HepG2 (cell line): ENCODE measurements at regions not wholly inside any gene's neighbourhood (a gene's known extent, or its start where the extent isn't known, plus 50 kb on each side); places are given as distances from the start of the nearest gene placed in this dataset.

ENCODE experiments used
- DR1 ChIP-seq: sonication (generic); formaldehyde crosslinking; IDR thresholded peaks from 2 replicates; pipeline ENCODE4 v1.8.0; 2021; ENCODE audit warnings: mild to moderate bottlenecking, missing genetic modification reagents, inconsistent platforms
- HES4 ChIP-seq: sonication (generic); formaldehyde crosslinking; IDR thresholded peaks from 2 replicates; pipeline ENCODE4 v1.9.0; 2021; ENCODE audit warnings: mild to moderate bottlenecking, missing genetic modification reagents, borderline replicate concordance
- IKZF5 ChIP-seq: IDR thresholded peaks from 2 replicates; pipeline ENCODE4 v1.6.1; 2018; ENCODE audit warnings: missing genetic modification reagents, mild to moderate bottlenecking, missing compliant biosample characterization
- KAT8 ChIP-seq: IDR thresholded peaks from 2 replicates; pipeline ENCODE4 v1.6.1; 2016; ENCODE audit warnings: missing genetic modification reagents, missing compliant biosample characterization
- KLF11 ChIP-seq: IDR thresholded peaks from 2 replicates; pipeline ENCODE4 v1.6.1; 2016; ENCODE audit warnings: missing compliant biosample characterization
- SMAD1 ChIP-seq: sonication (generic); formaldehyde crosslinking; IDR thresholded peaks from 2 replicates; pipeline ENCODE4 v1.4.0; 2020; ENCODE audit warnings: missing genetic modification reagents, low read depth, mild to moderate bottlenecking, borderline replicate concordance
- THYN1 ChIP-seq: sonication (generic); formaldehyde crosslinking; IDR thresholded peaks from 2 replicates; pipeline ENCODE4 v1.8.1; 2023; ENCODE audit warnings: low read depth, mild to moderate bottlenecking, moderate library complexity, missing genetic modification reagents, borderline replicate concordance
- ZFP1 ChIP-seq: IDR thresholded peaks from 2 replicates; pipeline ENCODE4 v1.6.1; 2016
- ZNF18 ChIP-seq: sonication (generic); formaldehyde crosslinking; IDR thresholded peaks from 2 replicates; pipeline ENCODE4 v1.8.0; 2022; ENCODE audit warnings: mild to moderate bottlenecking, missing genetic modification reagents; ENCODE audit not compliant: insufficient replicate concordance
- ZNF33A ChIP-seq: sonication (generic); formaldehyde crosslinking; IDR thresholded peaks from 2 replicates; pipeline ENCODE4 v1.5.1; 2020; ENCODE audit warnings: missing genetic modification reagents, mild to moderate bottlenecking, moderate library complexity, borderline replicate concordance
- ZNF841 ChIP-seq: sonication (generic); formaldehyde crosslinking; IDR thresholded peaks from 2 replicates; pipeline ENCODE4 v1.8.1; 2023; ENCODE audit warnings: missing genetic modification reagents, borderline replicate concordance
- TF ChIP-seq, protein P1 (sequence below): sonication (generic); formaldehyde crosslinking; conservative IDR thresholded peaks from 2 replicates; pipeline ENCODE4 v1.4.0; 2020; ENCODE audit warnings: missing genetic modification reagents
- TF ChIP-seq, protein P2 (sequence below): sonication (generic); formaldehyde crosslinking; IDR thresholded peaks from 2 replicates; pipeline ENCODE4; 2020; ENCODE audit warnings: missing genetic modification reagents, mild to moderate bottlenecking, borderline replicate concordance
- TF ChIP-seq, protein P3 (sequence below): sonication (generic); formaldehyde crosslinking; IDR thresholded peaks from 2 replicates; pipeline ENCODE4 v1.5.0; 2020; ENCODE audit warnings: missing genetic modification reagents, mild to moderate bottlenecking, borderline replicate concordance
- TF ChIP-seq, protein P4 (sequence below): sonication (generic); formaldehyde crosslinking; IDR thresholded peaks from 2 replicates; pipeline ENCODE4 v1.4.0; 2020; ENCODE audit warnings: mild to moderate bottlenecking, missing genetic modification reagents, borderline replicate concordance

GRCh38 chr2:8138923-8139667 lies 542.8 kb upstream of the ID2 start (continued):
- peak; percentile 65; the same call in 1 of the 2 replicates for TF ChIP-seq IKZF5 (CRISPR knock-in tag)
- TF ChIP-seq KLF11 (CRISPR knock-in tag): no peak
- TF ChIP-seq DR1 (CRISPR knock-in tag): no peak
- TF ChIP-seq ZFP1: peak; percentile 63
- peak; percentile 68; the same call in 1 of the 2 replicates for TF ChIP-seq KAT8
- no peak for TF ChIP-seq ZNF841 (CRISPR knock-in tag)
- TF ChIP-seq ZNF18: peak; percentile 84
- TF ChIP-seq SMAD1: no peak
- TF ChIP-seq, protein P1, sequence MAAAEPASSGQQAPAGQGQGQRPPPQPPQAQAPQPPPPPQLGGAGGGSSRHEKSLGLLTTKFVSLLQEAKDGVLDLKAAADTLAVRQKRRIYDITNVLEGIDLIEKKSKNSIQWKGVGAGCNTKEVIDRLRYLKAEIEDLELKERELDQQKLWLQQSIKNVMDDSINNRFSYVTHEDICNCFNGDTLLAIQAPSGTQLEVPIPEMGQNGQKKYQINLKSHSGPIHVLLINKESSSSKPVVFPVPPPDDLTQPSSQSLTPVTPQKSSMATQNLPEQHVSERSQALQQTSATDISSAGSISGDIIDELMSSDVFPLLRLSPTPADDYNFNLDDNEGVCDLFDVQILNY (CRISPR knock-in tag): no peak
- TF ChIP-seq HES4 (CRISPR knock-in tag): no peak
- peak; percentile 33; the same call in 1 of the 2 replicates for TF ChIP-seq ZNF33A (CRISPR knock-in tag)
- TF ChIP-seq THYN1 (CRISPR knock-in tag): no peak
- TF ChIP-seq, protein P2, sequence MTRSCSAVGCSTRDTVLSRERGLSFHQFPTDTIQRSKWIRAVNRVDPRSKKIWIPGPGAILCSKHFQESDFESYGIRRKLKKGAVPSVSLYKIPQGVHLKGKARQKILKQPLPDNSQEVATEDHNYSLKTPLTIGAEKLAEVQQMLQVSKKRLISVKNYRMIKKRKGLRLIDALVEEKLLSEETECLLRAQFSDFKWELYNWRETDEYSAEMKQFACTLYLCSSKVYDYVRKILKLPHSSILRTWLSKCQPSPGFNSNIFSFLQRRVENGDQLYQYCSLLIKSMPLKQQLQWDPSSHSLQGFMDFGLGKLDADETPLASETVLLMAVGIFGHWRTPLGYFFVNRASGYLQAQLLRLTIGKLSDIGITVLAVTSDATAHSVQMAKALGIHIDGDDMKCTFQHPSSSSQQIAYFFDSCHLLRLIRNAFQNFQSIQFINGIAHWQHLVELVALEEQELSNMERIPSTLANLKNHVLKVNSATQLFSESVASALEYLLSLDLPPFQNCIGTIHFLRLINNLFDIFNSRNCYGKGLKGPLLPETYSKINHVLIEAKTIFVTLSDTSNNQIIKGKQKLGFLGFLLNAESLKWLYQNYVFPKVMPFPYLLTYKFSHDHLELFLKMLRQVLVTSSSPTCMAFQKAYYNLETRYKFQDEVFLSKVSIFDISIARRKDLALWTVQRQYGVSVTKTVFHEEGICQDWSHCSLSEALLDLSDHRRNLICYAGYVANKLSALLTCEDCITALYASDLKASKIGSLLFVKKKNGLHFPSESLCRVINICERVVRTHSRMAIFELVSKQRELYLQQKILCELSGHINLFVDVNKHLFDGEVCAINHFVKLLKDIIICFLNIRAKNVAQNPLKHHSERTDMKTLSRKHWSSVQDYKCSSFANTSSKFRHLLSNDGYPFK (CRISPR knock-in tag): no peak
- TF ChIP-seq, protein P3, sequence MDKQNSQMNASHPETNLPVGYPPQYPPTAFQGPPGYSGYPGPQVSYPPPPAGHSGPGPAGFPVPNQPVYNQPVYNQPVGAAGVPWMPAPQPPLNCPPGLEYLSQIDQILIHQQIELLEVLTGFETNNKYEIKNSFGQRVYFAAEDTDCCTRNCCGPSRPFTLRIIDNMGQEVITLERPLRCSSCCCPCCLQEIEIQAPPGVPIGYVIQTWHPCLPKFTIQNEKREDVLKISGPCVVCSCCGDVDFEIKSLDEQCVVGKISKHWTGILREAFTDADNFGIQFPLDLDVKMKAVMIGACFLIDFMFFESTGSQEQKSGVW (CRISPR knock-in tag): no peak
- TF ChIP-seq, protein P4, sequence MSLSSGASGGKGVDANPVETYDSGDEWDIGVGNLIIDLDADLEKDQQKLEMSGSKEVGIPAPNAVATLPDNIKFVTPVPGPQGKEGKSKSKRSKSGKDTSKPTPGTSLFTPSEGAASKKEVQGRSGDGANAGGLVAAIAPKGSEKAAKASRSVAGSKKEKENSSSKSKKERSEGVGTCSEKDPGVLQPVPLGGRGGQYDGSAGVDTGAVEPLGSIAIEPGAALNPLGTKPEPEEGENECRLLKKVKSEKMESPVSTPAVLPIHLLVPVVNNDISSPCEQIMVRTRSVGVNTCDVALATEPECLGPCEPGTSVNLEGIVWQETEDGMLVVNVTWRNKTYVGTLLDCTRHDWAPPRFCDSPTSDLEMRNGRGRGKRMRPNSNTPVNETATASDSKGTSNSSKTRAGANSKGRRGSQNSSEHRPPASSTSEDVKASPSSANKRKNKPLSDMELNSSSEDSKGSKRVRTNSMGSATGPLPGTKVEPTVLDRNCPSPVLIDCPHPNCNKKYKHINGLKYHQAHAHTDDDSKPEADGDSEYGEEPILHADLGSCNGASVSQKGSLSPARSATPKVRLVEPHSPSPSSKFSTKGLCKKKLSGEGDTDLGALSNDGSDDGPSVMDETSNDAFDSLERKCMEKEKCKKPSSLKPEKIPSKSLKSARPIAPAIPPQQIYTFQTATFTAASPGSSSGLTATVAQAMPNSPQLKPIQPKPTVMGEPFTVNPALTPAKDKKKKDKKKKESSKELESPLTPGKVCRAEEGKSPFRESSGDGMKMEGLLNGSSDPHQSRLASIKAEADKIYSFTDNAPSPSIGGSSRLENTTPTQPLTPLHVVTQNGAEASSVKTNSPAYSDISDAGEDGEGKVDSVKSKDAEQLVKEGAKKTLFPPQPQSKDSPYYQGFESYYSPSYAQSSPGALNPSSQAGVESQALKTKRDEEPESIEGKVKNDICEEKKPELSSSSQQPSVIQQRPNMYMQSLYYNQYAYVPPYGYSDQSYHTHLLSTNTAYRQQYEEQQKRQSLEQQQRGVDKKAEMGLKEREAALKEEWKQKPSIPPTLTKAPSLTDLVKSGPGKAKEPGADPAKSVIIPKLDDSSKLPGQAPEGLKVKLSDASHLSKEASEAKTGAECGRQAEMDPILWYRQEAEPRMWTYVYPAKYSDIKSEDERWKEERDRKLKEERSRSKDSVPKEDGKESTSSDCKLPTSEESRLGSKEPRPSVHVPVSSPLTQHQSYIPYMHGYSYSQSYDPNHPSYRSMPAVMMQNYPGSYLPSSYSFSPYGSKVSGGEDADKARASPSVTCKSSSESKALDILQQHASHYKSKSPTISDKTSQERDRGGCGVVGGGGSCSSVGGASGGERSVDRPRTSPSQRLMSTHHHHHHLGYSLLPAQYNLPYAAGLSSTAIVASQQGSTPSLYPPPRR (CRISPR knock-in tag): peak; percentile 59; the same call in 1 of the 2 replicates
